ENCODE measurements at regions not wholly inside any gene's neighbourhood (a gene's known extent, or its start where the extent isn't known, plus 50 kb on each side); places are given as distances from the start of the nearest gene placed in this dataset.
"Not testable (repeated sequence)": the region's sequence is repeated elsewhere in the genome, so short reads cannot be mapped to it uniquely, and the experiment has no call there.

DNA sequence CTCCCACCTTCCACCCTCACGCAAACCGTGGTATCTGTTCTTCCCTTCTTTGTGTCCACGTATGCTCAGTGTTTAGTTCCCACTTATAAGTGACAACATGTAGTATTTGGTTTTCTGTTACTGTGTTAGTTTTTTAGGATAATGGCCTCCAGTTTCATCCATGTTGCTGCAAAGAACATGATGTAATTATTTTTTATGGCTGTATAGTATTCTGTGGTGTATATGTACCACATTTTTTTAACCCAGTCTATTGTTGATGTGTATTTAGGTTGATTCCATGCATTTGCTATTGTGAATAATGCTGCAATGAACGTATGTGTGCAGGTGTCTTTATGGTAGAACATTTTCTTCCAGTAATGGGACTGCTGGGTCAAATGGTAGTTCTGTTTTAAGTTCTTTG, 228.1 kb downstream of the FBXO8 start:
- no peak overlapping the region for H3K4me3 ChIP-seq
- intact Hi-C loops (cut with DNase I), result no loop called here
- no peak for TF ChIP-seq CTCF (IDR thresholded peaks at IDR 0.05)
- no peaks in the 10 kb centered on the region for H3K36me3 ChIP-seq
- H3K4me1 ChIP-seq, result no peaks in the 10 kb centered on the region
- DNase-seq (ENCODE audit: low spot score in 2 of 2), result no peak
- no peaks in the 10 kb centered on the region for H3K27me3 ChIP-seq
- H3K27ac ChIP-seq, result no peak overlapping the region
- H3K9me3 ChIP-seq, result peaks cover 0 to 5% of the 10 kb centered on the region in 2 donors

- intact Hi-C loops (cut with DNase I), result no loop called here
- no peak for TF ChIP-seq CTCF (IDR thresholded peaks at IDR 0.05)
- DNase-seq (ENCODE audit: low spot score in 2 of 2), result no peak
Observed at GRCh38 chr4:174053895-174054294, 229.6 kb downstream of the FBXO8 start.

DNA sequence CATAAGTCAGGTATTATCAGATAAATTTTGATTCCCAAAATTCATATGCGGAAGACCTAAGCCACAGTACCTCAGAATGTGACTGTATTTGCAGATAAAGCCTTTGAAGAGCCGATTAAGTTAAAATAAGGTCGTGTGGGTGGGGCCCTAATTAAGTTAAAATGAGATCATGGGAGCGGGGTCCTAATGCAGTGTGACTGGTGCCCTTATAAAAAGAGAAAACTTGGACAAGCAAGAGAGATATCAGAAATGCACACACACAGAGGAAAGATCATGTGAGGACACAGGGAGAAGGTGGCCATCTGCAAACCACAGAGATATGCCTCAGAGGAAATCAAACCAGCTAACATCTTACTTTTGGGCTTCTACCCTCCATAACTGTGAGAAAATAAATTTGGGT, 236.1 kb downstream of the FBXO8 start:
- Histone ChIP-seq H3K4me1 (no peaks in the 10 kb centered on the region), H3K4me3 (no peak overlapping the region), H3K27me3 (no peaks in the 10 kb centered on the region), H3K36me3 (no peaks in the 10 kb centered on the region), H3K9me3 (no peaks in the 10 kb centered on the region), H3K27ac (no peak overlapping the region)
- intact Hi-C loops (cut with DNase I), result no loop called here
- no peak for DNase-seq (ENCODE audit: low spot score in 2 of 2)
- TF ChIP-seq CTCF (IDR thresholded peaks at IDR 0.05), result no peak

More at GRCh38 chr4:174053895-174054294, 229.6 kb downstream of the FBXO8 start:
- H3K27me3 ChIP-seq, result no peaks in the 10 kb centered on the region
- H3K9me3 ChIP-seq, result peaks cover 0 to 5% of the 10 kb centered on the region in 2 donors
- no peaks in the 10 kb centered on the region for H3K4me1 ChIP-seq
- H3K36me3 ChIP-seq, result no peaks in the 10 kb centered on the region
- no peak overlapping the region for H3K27ac ChIP-seq
- no peak overlapping the region for H3K4me3 ChIP-seq

DNA sequence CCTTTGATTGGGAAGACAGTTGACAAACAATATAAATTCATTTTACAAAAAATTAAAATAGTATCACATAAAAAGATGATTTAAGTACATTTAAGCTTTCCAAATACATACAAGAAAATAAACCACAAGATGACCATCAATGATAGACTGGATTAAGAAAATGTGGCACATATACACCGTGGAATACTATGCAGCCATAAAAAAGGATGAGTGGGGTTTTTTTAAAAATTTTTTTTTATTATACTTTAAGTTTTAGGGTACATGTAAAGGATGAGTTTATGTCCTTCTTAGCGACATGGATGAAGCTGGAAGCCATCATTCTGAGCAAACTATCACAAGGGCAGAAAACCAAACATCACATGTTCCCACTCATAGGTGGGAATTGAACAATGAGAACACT, 237.6 kb downstream of the FBXO8 start:
- H3K4me1 ChIP-seq; H3K36me3 ChIP-seq; H3K27ac ChIP-seq; H3K9me3 ChIP-seq; intact Hi-C loops (cut with DNase I); H3K4me3 ChIP-seq; DNase-seq (ENCODE audit: low spot score in 2 of 2); H3K27me3 ChIP-seq: not testable (repeated sequence)

- no peak for DNase-seq (ENCODE audit: low spot score in 2 of 2)
- H3K27ac ChIP-seq, result no peak overlapping the region
- intact Hi-C loops (cut with DNase I), result no loop called here
Observed at GRCh38 chr4:174045381-174045780, 238.1 kb downstream of the FBXO8 start.

DNA sequence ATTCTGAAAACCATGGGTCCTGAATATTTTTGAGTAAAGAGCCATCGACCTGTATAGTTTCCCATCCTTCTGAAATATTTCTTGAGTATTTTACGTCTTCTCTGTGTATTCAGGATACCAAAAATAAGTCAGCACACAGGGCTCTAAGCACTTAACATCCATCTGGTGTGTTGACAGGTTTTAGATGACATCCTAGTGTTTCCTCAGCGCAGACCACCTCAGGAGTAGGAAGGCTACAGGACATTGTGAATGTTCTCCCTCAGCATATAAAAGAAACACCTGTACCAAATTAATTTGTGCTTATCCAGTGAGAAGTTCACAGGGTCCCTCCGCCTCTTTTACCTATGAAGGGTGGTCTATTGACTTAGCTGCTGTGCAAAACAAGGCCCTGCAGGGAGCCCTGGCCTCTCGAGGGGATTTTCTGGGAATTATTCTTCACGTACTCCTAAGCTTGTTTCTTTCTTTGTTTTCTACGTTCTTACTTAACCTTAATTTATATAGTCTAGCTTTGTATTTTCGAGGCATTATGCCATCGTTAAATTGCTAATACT, 241.8 kb downstream of the FBXO8 start:
- intact Hi-C loops (cut with DNase I), result no loop called here
- Histone ChIP-seq H3K36me3 (no peaks in the 10 kb centered on the region), H3K4me1 (peaks cover 2 to 3% of the 10 kb centered on the region in 2 donors), H3K4me3 (no peak overlapping the region), H3K27me3 (no peaks in the 10 kb centered on the region), H3K9me3 (no peaks in the 10 kb centered on the region), H3K27ac (no peak overlapping the region)
- no peak for TF ChIP-seq CTCF (IDR thresholded peaks at IDR 0.05)
- no peak for DNase-seq (ENCODE audit: low spot score in 2 of 2)

More at GRCh38 chr4:174045381-174045780, 238.1 kb downstream of the FBXO8 start:
- Histone ChIP-seq H3K36me3 (no peaks in the 10 kb centered on the region), H3K9me3 (no peaks in the 10 kb centered on the region), H3K4me3 (no peak overlapping the region), H3K4me1 (no peaks in the 10 kb centered on the region), H3K27me3 (no peaks in the 10 kb centered on the region)
- no peak for TF ChIP-seq CTCF (IDR thresholded peaks at IDR 0.05)
